ENCODE measurements at regions not wholly inside any gene's neighbourhood (a gene's known extent, or its start where the extent isn't known, plus 50 kb on each side); places are given as distances from the start of the nearest gene placed in this dataset.

DNA sequence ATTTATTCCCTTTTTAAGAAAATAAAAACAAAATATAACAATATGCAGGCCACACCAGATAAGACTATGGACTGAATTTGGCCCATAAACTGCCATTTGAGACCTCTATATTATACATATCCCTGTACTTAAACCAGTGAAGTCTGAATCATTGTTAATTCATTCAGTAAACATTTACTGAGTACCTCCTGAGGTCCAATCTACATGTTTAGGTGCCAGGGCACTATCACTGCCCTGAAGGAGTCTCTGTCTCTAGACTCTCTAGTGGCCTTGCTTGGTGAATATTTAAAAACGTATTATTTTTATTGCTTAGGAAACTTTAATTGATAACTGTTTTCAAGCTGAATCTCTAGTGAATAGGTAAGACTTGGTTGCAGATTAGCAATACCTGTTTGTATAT lies 74.7 kb upstream of the ELL2 start:
- H3K79me2 ChIP-seq (ENCODE audit: insufficient read depth, low read length), result no peaks in the 10 kb centered on the region
- no peak overlapping the region for H3K4me2 ChIP-seq (replicated peaks; ENCODE audit: extremely low read depth, low read length, poor library complexity, severe bottlenecking)
- TF ChIP-seq, protein P1, sequence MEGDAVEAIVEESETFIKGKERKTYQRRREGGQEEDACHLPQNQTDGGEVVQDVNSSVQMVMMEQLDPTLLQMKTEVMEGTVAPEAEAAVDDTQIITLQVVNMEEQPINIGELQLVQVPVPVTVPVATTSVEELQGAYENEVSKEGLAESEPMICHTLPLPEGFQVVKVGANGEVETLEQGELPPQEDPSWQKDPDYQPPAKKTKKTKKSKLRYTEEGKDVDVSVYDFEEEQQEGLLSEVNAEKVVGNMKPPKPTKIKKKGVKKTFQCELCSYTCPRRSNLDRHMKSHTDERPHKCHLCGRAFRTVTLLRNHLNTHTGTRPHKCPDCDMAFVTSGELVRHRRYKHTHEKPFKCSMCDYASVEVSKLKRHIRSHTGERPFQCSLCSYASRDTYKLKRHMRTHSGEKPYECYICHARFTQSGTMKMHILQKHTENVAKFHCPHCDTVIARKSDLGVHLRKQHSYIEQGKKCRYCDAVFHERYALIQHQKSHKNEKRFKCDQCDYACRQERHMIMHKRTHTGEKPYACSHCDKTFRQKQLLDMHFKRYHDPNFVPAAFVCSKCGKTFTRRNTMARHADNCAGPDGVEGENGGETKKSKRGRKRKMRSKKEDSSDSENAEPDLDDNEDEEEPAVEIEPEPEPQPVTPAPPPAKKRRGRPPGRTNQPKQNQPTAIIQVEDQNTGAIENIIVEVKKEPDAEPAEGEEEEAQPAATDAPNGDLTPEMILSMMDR (IDR thresholded peaks at IDR 0.05), result no peak
- H3K9ac ChIP-seq (ENCODE audit: insufficient read depth, low read length, poor library complexity, severe bottlenecking), result no peak overlapping the region
- no CpG with 5 or more reads among the region's 1 CpG for WGBS (ENCODE audit: insufficient coverage)
- Mint-ChIP-seq H3K9me3 (peaks cover 2 to 12% (median 4%) of the 10 kb centered on the region in 7 donors), H3K36me3 (no peaks in the 10 kb centered on the region), H3K27ac (no peak overlapping the region), H3K27me3 (ENCODE audit: low read depth in 3 of 3) (peaks cover 0 to 1% (median 1%) of the 10 kb centered on the region in 3 donors), H3K4me3 (no peak overlapping the region), H3K4me1 (peaks cover 2% of the 10 kb centered on the region)
- H3K4me3 ChIP-seq (replicated peaks in 1 of 3; ENCODE audit: low read depth in 2 of 3, low read length in 3 of 3), result no peak overlapping the region
- H3K27me3 ChIP-seq (ENCODE audit: control insufficient read depth in 2 of 2, insufficient read depth in 2 of 2, low read length in 2 of 2), result no peaks in the 10 kb centered on the region
- no peaks in the 10 kb centered on the region for H3K4me1 ChIP-seq (ENCODE audit: control insufficient read depth in 1 of 2, insufficient read depth in 2 of 2, low read length in 2 of 2)
- H3K27ac ChIP-seq (ENCODE audit: low read depth in 1 of 2, low read length in 2 of 2), result no peak overlapping the region
- intact Hi-C loops (cut with micrococcal nuclease), result no loop called here
- H4K20me1 ChIP-seq (ENCODE audit: insufficient read depth, low read length), result no peaks in the 10 kb centered on the region
- no peaks in the 10 kb centered on the region for H3K9me3 ChIP-seq (replicated peaks in 1 of 2; ENCODE audit: control insufficient read depth in 1 of 2, insufficient read depth in 1 of 2, low read length in 2 of 2)
- DNase-seq, result no peak
- H2AFZ ChIP-seq (ENCODE audit: insufficient read depth, low read depth, low read length, poor library complexity, severe bottlenecking), result no peak overlapping the region
- H3K36me3 ChIP-seq (replicated peaks in 1 of 2; ENCODE audit: control insufficient read depth in 1 of 2, insufficient read depth in 2 of 2, low read length in 2 of 2), result no peaks in the 10 kb centered on the region

DNA sequence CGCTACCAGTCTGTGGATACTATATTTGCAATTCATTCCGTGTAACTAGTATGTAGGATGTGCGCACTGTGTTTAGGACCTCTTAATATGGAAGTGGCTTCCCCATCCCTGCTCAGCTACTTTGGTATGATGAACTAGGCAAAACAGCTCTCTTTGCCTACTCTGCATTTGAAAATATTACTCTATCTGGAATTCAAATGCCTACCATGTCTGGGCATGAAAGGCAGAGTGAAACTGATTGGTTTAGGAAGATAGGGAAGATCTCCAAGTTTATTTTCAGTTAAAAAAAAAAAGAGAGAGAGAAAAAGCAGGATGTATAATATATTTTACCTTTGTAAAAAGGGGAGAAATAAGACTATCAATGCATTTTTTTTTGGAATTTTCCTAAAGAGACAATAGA lies 74.1 kb upstream of the ELL2 start:
- Mint-ChIP-seq H3K36me3 (no peaks in the 10 kb centered on the region), H3K27ac (peak overlapping the region in 1 of 7 donors; percentile 7), H3K9me3 (peaks cover 2 to 12% (median 4%) of the 10 kb centered on the region in 7 donors), H3K4me1 (peaks cover 2% of the 10 kb centered on the region), H3K4me3 (no peak overlapping the region), H3K27me3 (ENCODE audit: low read depth in 3 of 3) (peaks cover 0 to 1% (median 1%) of the 10 kb centered on the region in 3 donors)
- Histone ChIP-seq H3K9ac (ENCODE audit: insufficient read depth, low read length, poor library complexity, severe bottlenecking) (no peak overlapping the region), H2AFZ (ENCODE audit: insufficient read depth, low read depth, low read length, poor library complexity, severe bottlenecking) (no peak overlapping the region), H3K4me3 (replicated peaks in 1 of 3; ENCODE audit: low read depth in 2 of 3, low read length in 3 of 3) (no peak overlapping the region), H4K20me1 (ENCODE audit: insufficient read depth, low read length) (no peaks in the 10 kb centered on the region), H3K4me1 (ENCODE audit: control insufficient read depth in 1 of 2, insufficient read depth in 2 of 2, low read length in 2 of 2) (no peaks in the 10 kb centered on the region), H3K4me2 (replicated peaks; ENCODE audit: extremely low read depth, low read length, poor library complexity, severe bottlenecking) (no peak overlapping the region), H3K79me2 (ENCODE audit: insufficient read depth, low read length) (no peaks in the 10 kb centered on the region), H3K27ac (ENCODE audit: low read depth in 1 of 2, low read length in 2 of 2) (no peak overlapping the region), H3K27me3 (ENCODE audit: control insufficient read depth in 2 of 2, insufficient read depth in 2 of 2, low read length in 2 of 2) (no peaks in the 10 kb centered on the region), H3K36me3 (replicated peaks in 1 of 2; ENCODE audit: control insufficient read depth in 1 of 2, insufficient read depth in 2 of 2, low read length in 2 of 2) (no peaks in the 10 kb centered on the region), H3K9me3 (replicated peaks in 1 of 2; ENCODE audit: control insufficient read depth in 1 of 2, insufficient read depth in 1 of 2, low read length in 2 of 2) (no peaks in the 10 kb centered on the region)
- intact Hi-C loops (cut with micrococcal nuclease), result no loop called here
- TF ChIP-seq, protein P1 (IDR thresholded peaks at IDR 0.05), result no peak
- 93% methylated on average over 3 of the region's 3 CpGs for WGBS (ENCODE audit: insufficient coverage)
- DNase-seq, result no peak
